Activated CD8-positive, alpha-beta T cell treated with anti-CD3 and anti-CD28 coated beads for 36 hours (primary cell): ENCODE measurements at regions not wholly inside any gene's neighbourhood (a gene's known extent, or its start where the extent isn't known, plus 50 kb on each side); places are given as distances from the start of the nearest gene placed in this dataset.

Experiments used
- ATAC-seq: fragments of 200-7000 bp; cut with Tn5 transposase; one replicate; pipeline ENCODE4 v1.10.0; 2021; ENCODE audit warnings: mild to moderate bottlenecking, moderate library complexity
- CTCF ChIA-PET: fragments of 350-600 bp; sonication (Branson Sonifier 250); formaldehyde crosslinking; loops from one replicate; lab custom pipeline; 2021; ENCODE audit warnings: antibody characterized with exemption; lab: Charles Lee
- POLR2A ChIA-PET: fragments of 350-600 bp; sonication (Branson Sonifier 250); formaldehyde crosslinking; loops from one replicate; lab custom pipeline; 2021; ENCODE audit warnings: antibody characterized with exemption; lab: Charles Lee
- DNase-seq: peaks from one replicate; pipeline ENCODE4 v3.0.0-alpha.2; 2020
- H3K27ac Mint-ChIP-seq: one replicate; pipeline ENCODE4 v1.8.0; 2021; ENCODE audit warnings: mild to moderate bottlenecking, mixed read lengths
- H3K27me3 Mint-ChIP-seq: one replicate; pipeline ENCODE4 v1.8.0; 2021; ENCODE audit warnings: mixed read lengths
- H3K36me3 Mint-ChIP-seq: one replicate; pipeline ENCODE4 v1.8.0; 2021; ENCODE audit warnings: low read depth, mixed read lengths
- H3K4me1 Mint-ChIP-seq: one replicate; pipeline ENCODE4 v1.8.0; 2021; ENCODE audit warnings: low read depth, mixed read lengths
- H3K4me3 Mint-ChIP-seq: one replicate; pipeline ENCODE4 v1.8.0; 2021; ENCODE audit warnings: mild to moderate bottlenecking, moderate library complexity, mixed read lengths
- H3K9me3 Mint-ChIP-seq: one replicate; pipeline ENCODE4 v1.8.0; 2021; ENCODE audit warnings: mixed read lengths
- CTCF ChIP-seq: fragments of 200-600 bp; IDR thresholded peaks from one replicate; pipeline ENCODE4 v1.8.0; 2022; ENCODE audit warnings: antibody characterized with exemption, mild to moderate bottlenecking
- intact Hi-C: fragments of 100-400 bp; cut with micrococcal nuclease; formaldehyde crosslinking; loops from one replicate; pipeline ENCODE4 v1.10.0; 2022

GRCh38 chr5:162796507-162796906, 640.9 kb upstream of the CCNG1 start:
- Mint-ChIP-seq H3K27me3 (no peaks in the 10 kb centered on the region), H3K36me3 (no peaks in the 10 kb centered on the region), H3K4me3 (no peak overlapping the region), H3K4me1 (no peaks in the 10 kb centered on the region), H3K27ac (no peak overlapping the region), H3K9me3 (no peaks in the 10 kb centered on the region)
- intact Hi-C loops, result no loop called here
- ATAC-seq (no peak), DNase-seq (no peak)
- TF ChIP-seq CTCF, result no peak
- ChIA-PET POLR2A (no interaction called here), CTCF (no interaction called here)

- ATAC-seq (no peak), DNase-seq (no peak)
- ChIA-PET CTCF (no interaction called here), POLR2A (no interaction called here)
- Mint-ChIP-seq H3K27ac (no peak overlapping the region), H3K4me1 (no peaks in the 10 kb centered on the region), H3K27me3 (no peaks in the 10 kb centered on the region), H3K36me3 (no peaks in the 10 kb centered on the region), H3K4me3 (no peak overlapping the region), H3K9me3 (no peaks in the 10 kb centered on the region)
- intact Hi-C loops, result no loop called here
- no peak for TF ChIP-seq CTCF
Observed at GRCh38 chr5:162800301-162800700, 637.1 kb upstream of the CCNG1 start.

- Mint-ChIP-seq H3K36me3 (no peaks in the 10 kb centered on the region), H3K4me3 (no peak overlapping the region), H3K9me3 (no peaks in the 10 kb centered on the region), H3K4me1 (no peaks in the 10 kb centered on the region), H3K27ac (no peak overlapping the region), H3K27me3 (no peaks in the 10 kb centered on the region)
- POLR2A ChIA-PET, result no interaction called here
- CTCF ChIA-PET, result no interaction called here
- DNase-seq, result no peak
- no peak for TF ChIP-seq CTCF
- no peak for ATAC-seq
- intact Hi-C loops, result no loop called here
Observed at GRCh38 chr5:162801235-162801634, 636.2 kb upstream of the CCNG1 start.

- no peaks in the 10 kb centered on the region for H3K4me1 Mint-ChIP-seq
- ATAC-seq (no peak), DNase-seq (no peak)
- no peaks in the 10 kb centered on the region for H3K36me3 Mint-ChIP-seq
- intact Hi-C loops, result no loop called here
- no peaks in the 10 kb centered on the region for H3K27me3 Mint-ChIP-seq
- ChIA-PET POLR2A (no interaction called here), CTCF (no interaction called here)
- H3K9me3 Mint-ChIP-seq, result no peaks in the 10 kb centered on the region
- H3K27ac Mint-ChIP-seq, result no peak overlapping the region
- no peak for TF ChIP-seq CTCF
- H3K4me3 Mint-ChIP-seq, result no peak overlapping the region
Observed at GRCh38 chr5:162806195-162806594, 631.2 kb upstream of the CCNG1 start.

DNA sequence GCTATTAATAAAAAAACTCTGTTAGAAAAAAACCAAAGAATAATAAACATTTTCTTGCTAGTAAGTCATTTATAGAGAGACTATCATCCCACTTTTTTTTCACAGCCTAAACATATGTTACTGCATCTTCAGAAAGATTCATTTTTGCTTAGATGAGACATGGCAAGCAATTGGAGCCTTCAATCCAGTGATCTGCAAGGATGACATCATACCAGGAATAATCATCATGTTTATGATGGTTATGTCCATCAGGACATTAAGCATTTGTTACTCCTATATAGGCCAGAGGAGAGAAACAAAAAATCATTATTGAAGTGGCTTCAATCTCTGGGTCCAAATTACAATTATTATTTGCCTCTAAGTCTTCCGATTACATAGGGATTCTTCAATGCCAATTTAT, 626.3 kb upstream of the CCNG1 start:
- DNase-seq (no peak), ATAC-seq (no peak)
- no peak overlapping the region for H3K4me3 Mint-ChIP-seq
- intact Hi-C loops, result no loop called here
- ChIA-PET CTCF (no interaction called here), POLR2A (no interaction called here)
- no peak overlapping the region for H3K27ac Mint-ChIP-seq
- no peaks in the 10 kb centered on the region for H3K27me3 Mint-ChIP-seq
- no peak for TF ChIP-seq CTCF
- H3K4me1 Mint-ChIP-seq, result no peaks in the 10 kb centered on the region
- peaks cover 4% of the 10 kb centered on the region for H3K9me3 Mint-ChIP-seq
- H3K36me3 Mint-ChIP-seq, result no peaks in the 10 kb centered on the region
